IMR-90 (cell line): ENCODE measurements at regions not wholly inside any gene's neighbourhood (a gene's known extent, or its start where the extent isn't known, plus 50 kb on each side); places are given as distances from the start of the nearest gene placed in this dataset.

Source experiments
- CEBPB ChIP-seq: IDR thresholded peaks from 2 replicates; pipeline ENCODE4 v1.6.1; 2012; ENCODE audit warnings: low read depth, low read length, improper control_type of control experiment
- CTCF ChIP-seq: conservative IDR thresholded peaks from 2 replicates; pipeline ENCODE4 v1.5.1; 2012; ENCODE audit warnings: mild to moderate bottlenecking, low read depth, low read length, improper control_type of control experiment
- ELK1 ChIP-seq: fragments of 150-350 bp; IDR thresholded peaks from 2 replicates; pipeline ENCODE4 v1.6.1; 2016; ENCODE audit warnings: low read depth, mild to moderate bottlenecking, low read length, moderate library complexity, borderline replicate concordance
- MXI1 ChIP-seq: IDR thresholded peaks from 2 replicates; pipeline ENCODE4 v1.6.1; 2012; ENCODE audit warnings: low read depth, mild to moderate bottlenecking, low read length, moderate library complexity, borderline replicate concordance
- NFE2L2 ChIP-seq: fragments of 150-350 bp; IDR thresholded peaks from 2 replicates; pipeline ENCODE4 v1.6.1; 2016; ENCODE audit warnings: low read depth, mild to moderate bottlenecking, low read length
- POLR2A ChIP-seq: IDR thresholded peaks from 2 replicates; pipeline ENCODE4 v1.6.1; 2012; ENCODE audit warnings: mild to moderate bottlenecking, low read depth, low read length
- RFX5 ChIP-seq: IDR thresholded peaks from 2 replicates; pipeline ENCODE4 v1.8.0; 2012; ENCODE audit warnings: low read depth, mild to moderate bottlenecking, low read length, moderate library complexity
- SMC3 ChIP-seq: fragments of 150-350 bp; IDR thresholded peaks from 2 replicates; pipeline ENCODE4 v1.6.1; 2016; ENCODE audit warnings: low read depth, mild to moderate bottlenecking, antibody characterized with exemption, low read length, moderate library complexity
- USF2 ChIP-seq: fragments of 150-350 bp; IDR thresholded peaks from 2 replicates; pipeline ENCODE4 v1.6.1; 2017; ENCODE audit warnings: mild to moderate bottlenecking, antibody characterized with exemption, low read length, low read depth

GRCh38 chr13:53110614-53111013 lies 82.0 kb downstream of the OLFM4 start:
- TF ChIP-seq CTCF: no peak
- no peak for TF ChIP-seq SMC3
- TF ChIP-seq USF2: no peak
- no peak for TF ChIP-seq NFE2L2
- TF ChIP-seq RFX5: no peak
- TF ChIP-seq POLR2A: no peak
- no peak for TF ChIP-seq CEBPB
- no peak for TF ChIP-seq MXI1
- TF ChIP-seq ELK1: no peak
